HFFc6 (cell line): ENCODE measurements at regions not wholly inside any gene's neighbourhood (a gene's known extent, or its start where the extent isn't known, plus 50 kb on each side); places are given as distances from the start of the nearest gene placed in this dataset.

ENCODE experiments used
- DNase-seq: peaks from one replicate; pipeline ENCODE4 v3.0.0-alpha.2; 2018
- H3K27ac Mint-ChIP-seq: 2 replicates; pipeline ENCODE4 v1.8.0; 2020; ENCODE audit warnings: mild to moderate bottlenecking, mixed read lengths
- H3K27me3 Mint-ChIP-seq: 2 replicates; pipeline ENCODE4 v1.8.0; 2021; ENCODE audit warnings: mild to moderate bottlenecking, moderate library complexity, mixed read lengths; ENCODE audit not compliant: insufficient read depth
- H3K36me3 Mint-ChIP-seq: 2 replicates; pipeline ENCODE4 v1.8.0; 2021; ENCODE audit warnings: low read depth, mixed read lengths
- H3K4me1 Mint-ChIP-seq: 2 replicates; pipeline ENCODE4 v1.8.0; 2020; ENCODE audit warnings: low read depth, mixed read lengths
- H3K4me3 Mint-ChIP-seq: 2 replicates; pipeline ENCODE4 v1.8.0; 2020; ENCODE audit warnings: mild to moderate bottlenecking, moderate library complexity, mixed read lengths
- H3K9me3 Mint-ChIP-seq: 2 replicates; pipeline ENCODE4 v1.8.0; 2020; ENCODE audit warnings: mild to moderate bottlenecking, mixed read lengths
- CTCF ChIP-seq: fragments of 200-600 bp; sonication (generic); IDR thresholded peaks from 2 replicates; pipeline ENCODE4 v1.5.0; 2021; ENCODE audit warnings: antibody characterized with exemption, mild to moderate bottlenecking

- no peak for TF ChIP-seq CTCF
- Mint-ChIP-seq H3K9me3 (no peaks in the 10 kb centered on the region; the same call in 1 of the 2 replicates), H3K27me3 (peaks cover 1% of the 10 kb centered on the region), H3K4me3 (no peak overlapping the region), H3K4me1 (peaks cover 30% of the 10 kb centered on the region), H3K27ac (no peak overlapping the region), H3K36me3 (no peaks in the 10 kb centered on the region)
- DNase-seq = no peak
These were observed 321.1 kb downstream of the TGFB2 start for GRCh38 chr1:218666263-218666662.

- no peaks in the 10 kb centered on the region; the same call in 1 of the 2 replicates for H3K9me3 Mint-ChIP-seq
These were observed 322.8 kb downstream of the TGFB2 start for GRCh38 chr1:218667781-218668516.

GRCh38 chr1:218669431-218669830 lies 324.3 kb downstream of the TGFB2 start:
- no peak overlapping the region for H3K4me3 Mint-ChIP-seq
- no peak for DNase-seq
- no peak overlapping the region for H3K27ac Mint-ChIP-seq
- H3K36me3 Mint-ChIP-seq = no peaks in the 10 kb centered on the region
- H3K4me1 Mint-ChIP-seq = peaks cover 39% of the 10 kb centered on the region
- TF ChIP-seq CTCF = no peak
- no peaks in the 10 kb centered on the region; the same call in 1 of the 2 replicates for H3K9me3 Mint-ChIP-seq
- peaks cover 1% of the 10 kb centered on the region; the same call in 1 of the 2 replicates for H3K27me3 Mint-ChIP-seq

More at GRCh38 chr1:218667781-218668516, 322.8 kb downstream of the TGFB2 start:
- TF ChIP-seq CTCF = no peak
- Mint-ChIP-seq H3K36me3 (no peaks in the 10 kb centered on the region), H3K27ac (no peak overlapping the region), H3K4me3 (no peak overlapping the region), H3K4me1 (peaks cover 34% of the 10 kb centered on the region), H3K27me3 (peaks cover 1% of the 10 kb centered on the region; the same call in 1 of the 2 replicates)
- DNase-seq = no peak

- H3K4me1 Mint-ChIP-seq = peaks cover 40% of the 10 kb centered on the region
- H3K4me3 Mint-ChIP-seq = no peak overlapping the region
- TF ChIP-seq CTCF = no peak
- H3K27ac Mint-ChIP-seq = no peak overlapping the region
- DNase-seq = no peak
- no peaks in the 10 kb centered on the region; the same call in 1 of the 2 replicates for H3K27me3 Mint-ChIP-seq
- H3K36me3 Mint-ChIP-seq = no peaks in the 10 kb centered on the region
- no peaks in the 10 kb centered on the region; the same call in 1 of the 2 replicates for H3K9me3 Mint-ChIP-seq
These were observed 325.7 kb downstream of the TGFB2 start for GRCh38 chr1:218670875-218671274.

- H3K36me3 Mint-ChIP-seq = no peaks in the 10 kb centered on the region
- peaks cover 40% of the 10 kb centered on the region for H3K4me1 Mint-ChIP-seq
- no peak overlapping the region for H3K27ac Mint-ChIP-seq
- H3K27me3 Mint-ChIP-seq = no peaks in the 10 kb centered on the region; the same call in 1 of the 2 replicates
- DNase-seq = no peak
- H3K9me3 Mint-ChIP-seq = no peaks in the 10 kb centered on the region; the same call in 1 of the 2 replicates
- H3K4me3 Mint-ChIP-seq = no peak overlapping the region
- no peak for TF ChIP-seq CTCF
These were observed 326.4 kb downstream of the TGFB2 start for GRCh38 chr1:218671573-218671972.
